Stimulated activated CD4-positive, alpha-beta T cell treated with anti-CD3 and anti-CD28 coated beads, Interleukin-15, amount 100 ng/mL, for 48 hours (primary cell): ENCODE measurements at regions not wholly inside any gene's neighbourhood (a gene's known extent, or its start where the extent isn't known, plus 50 kb on each side); places are given as distances from the start of the nearest gene placed in this dataset.
"Not testable (repeated sequence)": the region's sequence is repeated elsewhere in the genome, so short reads cannot be mapped to it uniquely, and the experiment has no call there.

Experiments
- DNase-seq, 2 donors: peaks; one replicate each; pipeline ENCODE4 v3.0.0-alpha.2; 2020; ENCODE audit warnings: low read depth in 2 of 2

DNA sequence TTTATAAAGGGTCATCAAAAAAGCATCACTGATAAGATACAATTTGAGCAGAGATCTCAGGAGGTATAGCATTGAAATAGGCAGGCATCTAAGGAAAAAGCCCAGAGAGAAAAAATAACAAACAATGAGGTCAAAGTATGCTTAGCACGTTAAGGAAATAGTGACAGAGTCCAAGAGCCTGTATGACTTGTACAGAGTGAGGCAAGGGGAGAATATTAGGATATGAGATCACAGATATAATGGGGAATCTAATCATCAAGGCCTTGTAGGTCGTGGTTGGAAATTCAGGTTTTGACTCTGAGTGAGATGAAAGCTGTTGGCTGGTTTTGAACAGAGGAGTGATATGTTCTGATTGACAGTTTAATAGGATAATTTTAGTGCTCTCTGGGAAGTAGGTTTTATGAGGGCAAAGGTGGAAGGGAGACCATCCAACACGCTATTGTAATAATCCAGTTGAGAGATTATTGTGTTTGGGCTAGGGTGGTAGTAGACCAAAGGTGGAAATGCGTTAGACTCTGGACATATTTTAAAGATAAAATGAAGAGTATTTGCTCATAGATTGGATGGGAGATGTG lies 644.6 kb upstream of the TMPRSS15 start:
- DNase-seq, result no peak

DNA sequence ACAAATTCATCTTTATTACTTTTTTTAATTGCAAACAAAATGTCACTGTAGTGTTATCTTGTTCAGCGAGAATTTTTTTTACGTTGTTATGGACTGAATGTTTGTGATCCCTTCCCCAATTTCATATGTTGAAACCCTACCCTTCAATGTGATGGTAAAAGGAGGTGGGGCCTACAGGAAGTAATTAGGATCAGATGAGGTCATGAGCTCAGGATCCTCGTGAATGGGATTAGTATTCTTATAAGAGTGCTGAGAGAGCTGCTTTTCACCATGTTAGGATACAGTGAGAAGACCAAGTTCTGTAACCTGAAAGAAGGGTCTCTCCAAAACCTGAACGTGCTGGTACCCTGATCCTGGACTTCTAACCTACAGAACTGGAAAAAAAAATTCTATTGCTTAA lies 646.0 kb upstream of the TMPRSS15 start:
- DNase-seq, result no peak

DNA sequence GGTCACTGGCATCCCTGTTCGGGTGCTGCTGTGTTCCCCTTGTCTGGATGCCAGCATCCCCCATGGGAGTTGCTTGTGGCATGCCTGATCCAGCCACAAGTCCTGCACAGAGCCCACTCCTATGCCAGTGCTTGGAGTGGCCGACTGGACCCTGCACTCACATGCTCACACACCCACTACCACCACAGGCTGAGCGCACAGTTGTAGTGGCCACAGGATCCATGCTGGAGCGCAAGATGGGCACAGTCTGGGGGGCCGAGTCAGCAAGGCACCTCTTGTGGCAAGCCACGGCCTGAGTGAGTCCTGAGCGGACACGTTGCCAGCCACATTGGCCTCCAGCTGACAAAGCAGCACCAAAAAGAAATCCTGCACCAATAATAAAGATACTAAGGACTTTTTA lies 661.6 kb upstream of the TMPRSS15 start:
- DNase-seq, result no peak

DNA sequence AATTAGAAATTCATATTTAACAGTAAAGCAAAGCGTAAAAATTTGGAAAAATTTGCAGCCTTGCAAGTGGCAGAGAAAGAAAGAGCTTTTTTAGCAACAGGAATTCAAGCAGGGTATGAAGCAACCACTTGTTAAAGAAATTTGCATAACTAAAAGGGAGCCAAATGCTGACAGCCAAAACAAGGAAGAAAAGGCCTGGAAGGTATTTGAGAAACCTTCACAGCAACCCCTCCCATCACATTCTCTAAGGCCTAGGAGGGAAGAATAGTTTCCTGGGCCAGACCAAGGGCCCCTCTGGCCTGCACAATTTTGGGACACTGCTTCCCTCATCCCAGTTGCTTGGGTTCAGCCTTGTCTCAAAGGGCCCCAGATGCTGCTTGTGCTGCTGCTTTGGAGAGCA lies 672.4 kb upstream of the TMPRSS15 start:
- no peak for DNase-seq

DNA sequence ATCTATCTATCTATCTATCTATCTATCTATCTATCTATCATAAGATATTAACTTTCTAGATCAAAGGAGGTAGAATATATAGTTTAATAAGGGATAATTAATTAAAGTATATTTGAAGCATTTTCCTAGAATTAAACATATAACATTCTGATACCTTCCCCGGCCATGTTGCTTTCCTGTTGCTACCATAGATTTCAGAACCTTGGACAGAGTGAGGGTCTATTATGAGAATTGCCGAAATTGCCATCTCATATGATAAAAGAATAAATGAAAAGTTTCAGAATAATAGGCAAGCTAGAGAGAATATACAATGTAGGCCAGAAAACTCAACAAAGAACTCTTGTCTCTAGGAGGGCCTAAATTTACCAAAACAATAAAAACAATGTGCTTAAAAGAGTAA lies 706.1 kb upstream of the TMPRSS15 start:
- no peak for DNase-seq

DNA sequence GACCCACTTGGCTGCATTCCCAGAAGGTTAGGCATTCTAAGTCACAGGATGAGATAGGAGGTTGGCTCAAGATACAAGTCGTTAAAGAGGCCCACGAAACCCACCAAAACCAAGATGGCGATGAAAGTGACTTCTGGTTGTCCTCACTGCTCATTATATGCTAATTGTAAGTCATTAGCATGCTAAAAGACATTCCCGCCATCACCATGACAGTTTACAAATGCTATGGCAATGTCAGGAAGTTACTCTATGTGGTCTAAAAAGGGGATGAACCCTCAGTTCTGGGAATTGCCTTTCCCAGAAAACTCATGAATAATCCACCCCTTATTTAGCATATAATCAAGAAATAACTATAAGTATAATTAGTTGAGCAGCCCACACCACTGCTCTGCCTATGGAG lies 715.7 kb upstream of the TMPRSS15 start:
- not testable (repeated sequence) for DNase-seq

DNA sequence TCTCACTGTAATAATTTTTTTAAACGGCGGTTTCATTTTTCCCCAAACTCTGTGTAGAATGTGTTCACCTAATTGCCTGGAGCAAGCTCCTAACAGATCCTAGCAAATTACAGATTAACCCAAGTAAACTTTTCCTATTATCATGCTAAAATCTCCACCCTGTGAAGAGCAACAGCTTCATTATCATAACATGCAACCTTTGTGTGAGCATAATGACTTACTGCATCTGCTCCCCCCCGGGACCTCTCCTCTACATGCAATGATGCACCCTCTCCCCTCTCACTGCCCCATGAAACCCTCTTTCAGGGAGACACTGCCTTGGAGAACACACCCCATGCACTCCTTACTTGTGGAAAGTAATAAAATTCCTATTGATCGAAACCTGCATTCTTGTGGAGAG lies 717.0 kb upstream of the TMPRSS15 start:
- DNase-seq, result no peak

DNA sequence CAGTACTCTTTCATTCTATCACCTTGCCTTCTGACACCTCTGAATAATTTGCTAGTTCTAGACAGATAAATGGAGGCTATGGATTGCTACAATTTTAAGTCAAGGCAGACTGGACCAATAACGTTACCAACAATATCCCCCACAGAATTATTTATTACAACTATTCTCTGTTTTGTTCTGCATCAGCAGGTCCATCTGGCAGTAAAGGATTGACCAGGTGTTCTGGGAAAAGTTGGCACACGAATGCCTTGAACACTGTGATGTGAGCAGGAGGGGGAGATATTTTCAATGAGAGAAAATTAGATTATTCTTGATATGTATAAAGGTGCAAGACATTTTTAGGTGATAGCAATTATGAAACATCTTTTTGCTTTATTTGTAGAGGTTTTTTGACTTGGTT lies 718.8 kb upstream of the TMPRSS15 start:
- DNase-seq, result no peak

DNA sequence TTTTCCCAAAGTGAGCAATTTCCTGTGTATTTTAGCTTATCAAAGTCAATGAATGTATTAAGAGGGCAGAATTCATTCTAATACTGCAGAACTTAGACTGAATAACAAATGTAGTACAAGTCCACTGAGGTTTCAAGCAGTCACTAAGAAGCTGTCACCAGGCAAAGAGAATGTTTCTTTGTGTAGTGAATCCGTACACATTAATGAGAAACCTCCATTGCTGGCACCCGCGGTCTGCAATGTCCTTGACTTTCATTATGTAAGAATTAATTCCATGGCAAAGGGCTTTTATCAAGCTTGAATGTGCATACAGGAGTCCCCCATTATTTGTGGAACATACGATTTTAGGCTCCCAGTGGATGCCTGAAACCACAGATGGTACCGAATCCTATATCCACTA lies 719.5 kb upstream of the TMPRSS15 start:
- no peak for DNase-seq

DNA sequence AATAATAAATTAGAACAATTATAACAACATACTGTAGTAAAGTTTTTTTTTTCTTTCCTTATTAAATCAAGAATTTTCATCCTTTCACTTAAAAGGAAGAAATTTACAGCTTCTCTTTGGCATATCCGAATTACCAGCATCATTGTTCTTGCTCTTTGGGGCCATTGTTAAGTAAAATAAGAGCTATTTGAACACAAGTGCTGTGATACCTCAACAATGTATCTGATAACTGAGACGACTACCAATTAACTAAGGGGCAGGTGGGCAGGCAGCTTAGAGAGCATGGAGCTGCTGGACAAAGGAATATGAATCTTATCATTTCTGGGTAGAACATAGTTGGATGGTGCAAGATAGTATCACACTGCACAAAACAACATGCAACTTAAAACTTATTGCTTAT lies 719.9 kb upstream of the TMPRSS15 start:
- DNase-seq, result no peak

DNA sequence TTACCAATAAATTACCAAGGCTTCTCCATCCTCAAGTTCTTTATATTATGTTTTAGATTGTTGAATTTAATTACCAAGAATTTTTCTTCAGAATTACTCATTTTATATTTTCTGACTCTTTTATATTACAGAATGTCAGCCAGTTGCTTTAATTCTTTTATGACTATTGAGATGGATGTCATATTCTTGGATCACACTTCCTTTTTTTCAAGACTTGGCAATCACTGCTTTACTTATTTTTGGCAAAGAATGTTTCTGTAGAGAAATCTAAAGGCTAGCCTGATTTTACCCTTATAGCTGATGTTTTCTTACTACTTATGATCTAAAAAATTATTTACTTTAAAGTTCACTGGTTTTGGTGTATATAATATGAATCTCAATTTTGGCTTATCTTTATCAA lies 721.1 kb upstream of the TMPRSS15 start:
- no peak for DNase-seq

DNA sequence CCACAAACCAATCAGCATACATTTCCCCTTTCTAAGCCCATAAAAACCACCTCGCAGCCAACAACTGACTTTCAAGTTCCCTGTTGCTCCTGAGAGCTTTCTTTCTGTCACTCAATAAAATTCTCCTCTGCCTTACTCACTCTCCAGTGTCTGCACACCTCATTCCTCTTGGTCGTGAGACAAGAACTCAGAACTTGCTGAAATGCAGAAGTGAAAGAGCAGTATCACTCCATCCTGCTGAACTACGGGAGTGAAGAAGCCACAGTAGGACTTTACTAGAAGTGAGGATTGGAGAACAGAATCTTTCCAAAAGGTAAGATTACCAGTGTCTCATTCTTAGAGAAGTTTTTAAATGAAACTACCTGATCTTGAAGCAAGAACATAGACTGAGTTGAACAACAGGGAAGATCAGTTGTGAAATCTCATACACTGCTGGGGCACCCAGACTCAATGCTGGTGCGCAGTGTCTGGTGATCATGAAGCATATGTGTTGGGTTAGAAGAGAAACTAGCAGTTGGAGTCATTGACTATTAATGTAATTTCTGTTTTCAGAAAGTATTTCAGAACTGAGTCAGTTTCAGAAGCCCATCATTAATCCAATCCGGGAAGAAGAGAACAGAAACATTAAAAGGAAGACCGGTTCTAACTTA lies 726.9 kb upstream of the TMPRSS15 start:
- DNase-seq, result no peak

DNA sequence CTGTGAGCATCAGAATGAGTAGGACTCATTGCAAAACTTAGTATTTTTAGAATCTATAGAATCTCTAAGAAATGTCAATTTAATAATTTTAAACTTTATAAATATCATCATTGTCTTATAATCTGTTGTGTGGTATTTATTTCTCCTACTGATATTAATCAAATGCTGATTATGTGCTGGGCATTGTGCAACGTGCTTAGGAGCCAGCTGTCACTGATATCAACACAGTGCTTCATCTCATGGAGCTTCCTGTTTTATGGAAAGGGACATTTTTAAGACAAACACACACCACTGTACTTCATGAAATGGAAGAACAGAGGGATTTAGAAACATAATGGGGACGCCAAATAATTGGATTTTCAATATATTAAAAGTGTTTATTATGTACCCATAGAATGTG lies 737.9 kb upstream of the TMPRSS15 start:
- no peak for DNase-seq

DNA sequence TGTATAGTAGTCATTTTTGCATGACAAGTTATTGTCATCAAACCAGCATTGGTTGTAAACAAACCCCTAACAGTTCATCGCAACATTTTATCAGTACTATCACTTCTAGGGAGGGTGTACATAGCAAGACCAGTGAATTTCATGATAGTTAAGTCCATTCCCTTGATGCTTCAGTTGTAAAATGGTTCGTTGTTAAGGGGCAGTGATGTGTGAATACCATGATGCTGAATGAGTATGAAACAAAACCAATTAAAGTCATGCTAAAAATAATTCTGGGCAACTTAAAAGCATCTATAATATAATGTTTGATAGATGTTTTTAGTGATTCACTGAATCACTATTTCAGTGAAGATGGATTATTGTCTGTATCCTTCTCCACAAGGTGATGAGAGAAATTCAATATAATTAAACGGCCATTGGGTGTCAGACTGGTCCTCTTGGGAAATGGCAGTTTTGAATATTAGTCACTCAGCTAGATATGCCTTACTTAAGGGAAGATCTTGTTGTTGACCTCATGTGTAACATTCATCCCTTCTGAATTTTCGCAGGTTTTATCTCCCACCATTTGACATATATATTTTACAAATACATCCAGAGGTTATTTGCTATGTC lies 742.2 kb upstream of the TMPRSS15 start:
- DNase-seq, result no peak

DNA sequence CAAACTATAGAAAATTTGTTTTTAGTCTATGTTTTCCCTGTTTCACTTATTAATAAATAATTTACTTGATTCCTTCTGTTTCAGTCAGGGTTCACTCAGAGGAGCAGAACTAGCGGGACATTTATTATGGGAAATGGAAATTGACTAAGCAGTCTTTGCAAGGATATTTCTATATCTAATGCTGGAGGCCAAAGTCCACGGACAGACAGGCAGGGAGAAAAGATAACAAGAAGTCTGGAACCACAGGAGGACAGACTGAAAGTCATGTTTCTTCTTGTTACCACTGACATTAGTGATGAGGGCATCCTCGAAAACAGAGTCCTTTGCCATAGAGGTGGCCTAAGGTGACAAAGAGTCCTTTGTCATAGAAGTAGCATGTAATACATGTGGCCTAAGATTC lies 744.5 kb upstream of the TMPRSS15 start:
- no peak for DNase-seq

DNA sequence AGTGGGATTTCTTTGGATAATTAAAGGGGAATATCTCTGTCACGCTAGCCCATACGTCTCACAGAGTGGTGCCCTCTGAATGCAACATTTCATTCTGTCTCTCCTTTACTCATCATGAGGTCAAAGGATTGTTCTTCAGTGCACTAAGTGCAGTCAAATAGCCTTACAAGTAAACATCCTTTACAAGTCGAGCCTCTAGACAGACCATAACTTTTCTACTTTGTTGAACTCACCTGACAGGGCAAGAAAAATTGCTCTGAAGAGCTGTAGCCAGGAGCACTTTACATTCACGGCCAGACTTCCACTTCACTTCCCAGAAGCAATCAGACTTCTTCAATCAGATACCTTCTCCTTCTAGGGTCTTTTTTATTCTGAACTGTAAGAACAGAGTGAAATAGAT lies 768.0 kb upstream of the TMPRSS15 start:
- no peak for DNase-seq

DNA sequence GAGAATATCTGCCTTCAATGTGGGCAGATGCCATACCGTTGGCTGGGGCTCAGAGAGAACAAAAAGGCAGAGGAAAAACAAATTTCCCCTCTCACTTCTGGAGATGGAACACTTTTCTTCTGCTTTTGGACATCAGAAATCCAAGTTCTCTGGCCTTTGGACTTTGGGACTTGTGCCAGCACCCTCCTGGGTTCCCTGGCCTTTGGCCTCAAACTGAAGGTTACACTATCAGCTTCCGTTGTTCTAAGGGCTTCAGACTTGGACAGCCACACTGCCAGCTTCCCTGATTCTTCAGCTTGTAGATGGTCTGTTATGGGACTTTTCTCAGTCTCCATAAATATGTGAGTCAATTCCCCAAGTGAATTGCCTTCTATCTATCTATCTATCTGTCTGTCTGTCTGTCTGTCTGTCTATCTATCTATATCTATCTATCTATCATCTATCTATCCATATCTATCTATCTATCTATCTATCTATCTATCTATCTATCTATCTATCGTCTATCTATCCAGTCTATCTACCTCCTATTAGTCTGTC lies 778.1 kb upstream of the TMPRSS15 start:
- DNase-seq, result no peak

DNA sequence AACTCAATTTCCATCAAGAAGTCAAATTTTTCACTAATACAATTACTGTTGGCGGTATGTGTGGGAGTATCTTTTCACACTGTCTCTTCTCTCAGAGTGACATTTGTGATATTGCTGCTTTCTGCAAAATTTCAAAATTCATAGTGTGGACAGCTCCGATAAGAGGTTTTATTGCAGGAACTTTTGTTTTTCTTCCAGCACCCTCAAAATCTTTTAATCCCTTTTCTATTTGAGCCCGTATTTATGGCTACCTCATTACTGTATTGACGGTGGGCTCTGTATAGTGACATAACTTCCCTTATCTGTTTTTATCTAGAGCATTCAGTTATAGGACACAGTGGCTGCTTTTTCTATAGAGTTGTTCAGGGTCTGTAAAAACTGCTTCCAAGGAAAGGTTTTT lies 794.4 kb upstream of the TMPRSS15 start:
- no peak for DNase-seq

DNA sequence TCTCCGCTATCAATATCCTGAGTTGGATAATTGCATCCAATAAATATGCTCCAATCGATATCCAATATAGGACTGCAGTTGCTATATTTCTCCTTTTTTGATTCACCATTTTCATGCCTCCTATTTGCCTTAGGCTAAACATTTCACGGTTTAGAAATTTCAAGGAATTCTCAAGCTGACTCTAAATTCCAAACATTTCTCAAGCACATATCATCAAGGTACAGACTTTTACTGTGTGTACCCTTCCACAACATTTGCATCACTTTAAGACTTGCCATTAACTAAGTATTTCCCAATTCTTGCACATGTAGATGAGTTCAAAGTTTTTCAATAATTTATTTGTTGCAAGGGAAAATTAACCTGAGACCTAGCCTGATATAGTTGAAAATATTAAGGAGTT lies 795.2 kb upstream of the TMPRSS15 start:
- DNase-seq, result no peak

DNA sequence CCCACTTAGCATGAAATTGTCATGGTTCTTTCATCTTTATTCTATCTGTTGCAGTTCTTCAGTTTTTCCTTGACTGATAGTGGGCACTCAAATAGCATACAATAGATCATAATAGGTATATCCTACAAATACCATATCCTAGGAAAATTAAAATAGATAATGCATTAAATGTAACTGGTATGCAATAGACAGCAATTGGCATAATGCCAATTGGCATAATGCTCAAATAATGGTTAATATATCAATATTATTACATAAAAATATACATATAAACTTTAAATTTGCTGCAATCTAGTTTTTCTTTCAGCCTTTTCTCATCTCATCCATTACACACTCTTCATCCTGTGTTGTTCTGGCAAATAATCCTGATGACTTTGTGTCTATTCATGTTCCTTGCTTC lies 814.6 kb upstream of the TMPRSS15 start:
- DNase-seq, result no peak

DNA sequence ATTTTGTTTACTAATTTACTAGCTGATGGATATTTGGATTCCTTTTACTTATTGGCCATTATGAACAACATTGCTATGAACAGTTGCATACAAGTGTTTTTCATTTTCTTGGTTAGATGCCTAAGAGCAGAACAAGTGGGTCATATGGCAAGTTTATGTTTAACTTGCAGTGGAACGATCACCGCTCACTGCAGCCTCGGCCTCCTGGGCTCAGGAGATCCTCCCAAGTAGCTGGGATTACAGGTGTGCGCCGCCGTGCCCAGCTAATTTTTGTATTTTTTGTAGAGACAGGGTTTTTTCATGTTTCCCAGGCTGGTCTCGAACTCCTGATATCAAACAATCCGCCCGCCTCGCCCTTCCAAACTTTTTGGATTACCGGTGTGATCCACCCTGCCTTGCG lies 820.5 kb upstream of the TMPRSS15 start:
- DNase-seq, result no peak

DNA sequence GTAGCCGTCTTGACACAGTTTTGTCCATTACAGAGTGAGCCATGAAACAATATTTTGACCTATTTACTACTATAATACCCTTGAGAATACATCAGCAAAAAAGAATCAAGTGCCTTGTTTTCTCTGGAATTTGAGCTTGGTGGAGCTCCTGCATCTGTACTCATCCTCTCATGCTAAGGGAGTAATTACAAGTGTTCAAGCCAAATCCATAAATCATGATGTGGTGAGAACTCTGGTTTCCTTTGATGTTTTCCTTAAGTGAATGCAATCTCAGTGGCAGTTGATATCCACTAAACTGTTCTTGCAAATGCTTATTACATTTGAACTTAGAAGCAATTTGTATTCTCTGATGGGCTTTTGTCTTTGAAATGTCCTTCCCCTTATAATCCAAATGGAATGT lies 824.6 kb upstream of the TMPRSS15 start:
- no peak for DNase-seq

DNA sequence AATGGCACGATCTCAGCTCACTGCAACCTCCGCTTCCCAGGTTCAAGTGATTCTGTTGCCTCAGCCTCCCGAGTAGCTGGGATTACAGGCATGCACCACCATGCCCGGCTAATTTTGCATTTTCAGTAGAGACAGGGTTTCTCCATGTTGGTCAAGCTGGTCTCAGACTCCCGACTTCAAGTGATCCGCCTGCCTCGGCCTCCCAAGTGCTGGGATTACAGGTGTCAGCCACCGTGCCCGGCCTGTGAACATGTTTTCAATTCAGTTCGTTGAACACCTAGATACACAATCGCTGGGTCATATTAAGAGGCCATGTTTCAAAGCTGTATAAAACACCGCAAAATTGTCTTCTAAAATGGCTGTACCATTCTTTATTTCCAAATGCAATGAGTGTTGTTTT lies 830.3 kb upstream of the TMPRSS15 start:
- not testable (repeated sequence) for DNase-seq

DNA sequence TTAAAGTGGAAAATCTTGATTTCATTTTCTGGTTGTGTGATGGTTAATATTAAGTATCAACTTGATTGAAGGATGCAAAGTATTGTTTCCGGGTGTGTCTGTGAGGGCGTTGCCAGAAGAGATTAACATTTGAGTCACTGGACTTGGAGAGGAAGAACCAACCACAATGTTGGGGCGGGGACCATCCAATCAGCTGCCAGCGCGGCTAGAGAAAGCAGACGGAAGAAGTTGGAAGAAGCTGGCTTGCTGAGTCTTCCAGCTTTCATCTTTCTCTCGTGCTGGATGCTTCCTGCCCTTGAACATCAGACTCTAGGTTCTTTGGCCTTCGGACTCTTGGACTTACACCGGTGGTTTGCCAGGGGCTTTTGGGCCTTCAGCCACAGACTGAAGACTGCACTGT lies 832.6 kb upstream of the TMPRSS15 start:
- no peak for DNase-seq
